HG03558 (cell line): ENCODE measurements at regions not wholly inside any gene's neighbourhood (a gene's known extent, or its start where the extent isn't known, plus 50 kb on each side); places are given as distances from the start of the nearest gene placed in this dataset.
A peak's percentile ranks its signal among the peaks of the same experiment; 100 is the strongest.
"Not testable (repeated sequence)": the region's sequence is repeated elsewhere in the genome, so short reads cannot be mapped to it uniquely, and the experiment has no call there.

Experiments used
- ATAC-seq: cut with Tn5 transposase; IDR thresholded peaks from one replicate; pipeline ENCODE4 v1.9.1; 2021; ENCODE audit warnings: moderate number of reproducible peaks; ENCODE audit not compliant: unreplicated experiment; ENCODE audit errors: extremely low read depth

GRCh38 chr13:62367971-62368370 is 952.3 kb upstream of the PCDH20 start:
- not testable (repeated sequence) for ATAC-seq

GRCh38 chr13:62360609-62361008 is 945.0 kb upstream of the PCDH20 start:
- ATAC-seq: no peak

- ATAC-seq: no peak
Observed at GRCh38 chr13:62358646-62358932, 942.9 kb upstream of the PCDH20 start.

- peak; percentile 67 for ATAC-seq
Observed at GRCh38 chr13:62357887-62358645, 942.4 kb upstream of the PCDH20 start.

GRCh38 chr13:62356977-62357376 is 941.3 kb upstream of the PCDH20 start:
- no peak for ATAC-seq

GRCh38 chr13:62337109-62337880 is 921.6 kb upstream of the PCDH20 start:
- no peak for ATAC-seq

GRCh38 chr13:62336507-62336906 is 920.9 kb upstream of the PCDH20 start:
- ATAC-seq: no peak

GRCh38 chr13:62333466-62333865 is 917.8 kb upstream of the PCDH20 start:
- no peak for ATAC-seq

GRCh38 chr13:62331384-62331783 is 915.7 kb upstream of the PCDH20 start:
- no peak for ATAC-seq

GRCh38 chr13:62327367-62327766 is 911.7 kb upstream of the PCDH20 start:
- ATAC-seq: no peak

- no peak for ATAC-seq
Observed at GRCh38 chr13:62324842-62325241, 909.2 kb upstream of the PCDH20 start.

- ATAC-seq: no peak
Observed at GRCh38 chr13:62321895-62322294, 906.2 kb upstream of the PCDH20 start.

GRCh38 chr13:62321139-62321538 is 905.5 kb upstream of the PCDH20 start:
- ATAC-seq: no peak

GRCh38 chr13:62320129-62321108 is 904.8 kb upstream of the PCDH20 start:
- ATAC-seq: no peak

GRCh38 chr13:62309904-62310303 is 894.3 kb upstream of the PCDH20 start:
- ATAC-seq: no peak

GRCh38 chr13:62305756-62306155 is 890.1 kb upstream of the PCDH20 start:
- ATAC-seq: peak; percentile 85

GRCh38 chr13:62302341-62302740 is 886.7 kb upstream of the PCDH20 start:
- no peak for ATAC-seq

- no peak for ATAC-seq
Observed at GRCh38 chr13:62299988-62300387, 884.3 kb upstream of the PCDH20 start.

GRCh38 chr13:62296812-62297211 is 881.2 kb upstream of the PCDH20 start:
- ATAC-seq: no peak

GRCh38 chr13:62294244-62294643 is 878.6 kb upstream of the PCDH20 start:
- no peak for ATAC-seq
